Sigmoid colon (tissue), 6 donors: ENCODE measurements at regions not wholly inside any gene's neighbourhood (a gene's known extent, or its start where the extent isn't known, plus 50 kb on each side); places are given as distances from the start of the nearest gene placed in this dataset.

ENCODE experiments used
- DNase-seq: peaks from one replicate; pipeline ENCODE4 v3.0.0-alpha.2; 2019
- H3K27ac ChIP-seq, 4 donors: fragments of 200-600 bp; sonication (generic); one replicate each; pipeline ENCODE4 v1.5.1; 2016 to 2019; ENCODE audit warnings: mild to moderate bottlenecking in 1 of 4
- H3K27me3 ChIP-seq, 3 donors: fragments of 200-600 bp; sonication (generic); one replicate each; pipeline ENCODE4 v1.5.1; 2019; ENCODE audit warnings: mild to moderate bottlenecking in 1 of 3
- H3K36me3 ChIP-seq, 4 donors: fragments of 200-600 bp; sonication (generic); one replicate each; pipeline ENCODE4 v1.5.1; 2016 to 2019
- H3K4me1 ChIP-seq, 4 donors: fragments of 200-600 bp; sonication (generic); one replicate each; pipeline ENCODE4 v1.5.1; 2017 to 2019
- H3K4me3 ChIP-seq, 4 donors: fragments of 200-600 bp; sonication (generic); one replicate each; pipeline ENCODE4 v1.5.1; 2017 to 2019; ENCODE audit warnings: mild to moderate bottlenecking in 2 of 4, moderate library complexity in 1 of 4
- H3K9me3 ChIP-seq, 4 donors: fragments of 200-600 bp in 3 of 4; sonication (generic) in 3 of 4; one replicate each; pipeline versions ENCODE4 v1.5.1 to v1.6.1; 2013 to 2019
- CTCF ChIP-seq, 4 experiments: fragments of 450-650 bp in 3 of 4; fragments of 200-600 bp in 1 of 4; IDR thresholded peaks; one replicate each; pipeline ENCODE4 v1.5.1; 2016 to 2019; ENCODE audit warnings: antibody characterized with exemption in 4 of 4, mild to moderate bottlenecking in 3 of 4, moderate library complexity in 2 of 4
- EP300 ChIP-seq, 4 donors: sonication (generic); formaldehyde crosslinking; IDR thresholded peaks; one replicate each; pipeline ENCODE4 v1.6.1; 2017; ENCODE audit warnings: antibody characterized with exemption in 4 of 4
- POLR2A ChIP-seq, 2 donors: fragments of 450-650 bp; IDR thresholded peaks; one replicate each; pipeline ENCODE4 v1.6.1; 2016; ENCODE audit warnings: antibody characterized with exemption in 2 of 2, mild to moderate bottlenecking in 2 of 2, moderate library complexity in 2 of 2
- POLR2AphosphoS5 ChIP-seq, 4 donors: sonication (generic); formaldehyde crosslinking; IDR thresholded peaks; one replicate each; pipeline ENCODE4 v1.6.1; 2017; ENCODE audit warnings: antibody characterized with exemption in 4 of 4
- WGBS, 2 donors: extraction: QIAGEN DNeasy Blood & Tissue Kit; methylation state at CpG; one replicate each; pipeline ENCODE4 v1.1.7; 2013; 5-methylcytosine and 5-hydroxymethylcytosine counted together
- intact Hi-C: fragments of 100-400 bp; cut with DNase I; formaldehyde crosslinking; loops from one replicate; pipeline ENCODE4 v1.15.1; 2023
- donor health status: healthy with polysubstance abuse.
- donor health status: healthy.

GRCh38 chr1:30265127-30266070, 458.0 kb downstream of the MATN1 start:
- Histone ChIP-seq H3K27me3 (peaks cover 0 to 7% (median 0%) of the 10 kb centered on the region in 3 donors), H3K36me3 (no peaks in the 10 kb centered on the region), H3K27ac (no peak overlapping the region), H3K4me1 (no peaks in the 10 kb centered on the region), H3K9me3 (no peaks in the 10 kb centered on the region), H3K4me3 (no peak overlapping the region)
- intact Hi-C loops = no loop called here
- 71 to 84% methylated on average over 15 of the region's 15 CpGs for WGBS, 2 donors
- TF ChIP-seq POLR2A (IDR thresholded peaks at IDR 0.05) (no peak), POLR2AphosphoS5 (IDR thresholded peaks at IDR 0.05) (no peak), CTCF (IDR thresholded peaks at IDR 0.05) (no peak), EP300 (IDR thresholded peaks at IDR 0.05) (no peak)
- DNase-seq = peak; percentile 40

GRCh38 chr1:30264672-30265025, 458.7 kb downstream of the MATN1 start:
- Histone ChIP-seq H3K27me3 (peaks cover 0 to 14% (median 0%) of the 10 kb centered on the region in 3 donors), H3K4me3 (no peak overlapping the region), H3K27ac (no peak overlapping the region), H3K4me1 (no peaks in the 10 kb centered on the region), H3K9me3 (no peaks in the 10 kb centered on the region), H3K36me3 (no peaks in the 10 kb centered on the region)
- whole genome bisulfite sequencing, 2 donors = 76 to 86% methylated on average over 4 of the region's 4 CpGs
- DNase-seq = peak; percentile 18
- no peak for TF ChIP-seq POLR2AphosphoS5 (IDR thresholded peaks at IDR 0.05)
- TF ChIP-seq POLR2A (IDR thresholded peaks at IDR 0.05) = no peak
- TF ChIP-seq EP300 (IDR thresholded peaks at IDR 0.05) = no peak
- TF ChIP-seq CTCF (IDR thresholded peaks at IDR 0.05) = no peak
- intact Hi-C loops = no loop called here

GRCh38 chr1:30263888-30264671, 459.3 kb downstream of the MATN1 start:
- peaks cover 0 to 16% (median 0%) of the 10 kb centered on the region in 3 donors for H3K27me3 ChIP-seq
- WGBS, 2 donors = 65 to 80% methylated on average over 9 of the region's 9 CpGs
- no peaks in the 10 kb centered on the region for H3K9me3 ChIP-seq
- no peaks in the 10 kb centered on the region for H3K36me3 ChIP-seq
- H3K4me3 ChIP-seq = no peak overlapping the region
- peak; percentile 44 for DNase-seq
- no peaks in the 10 kb centered on the region for H3K4me1 ChIP-seq
- H3K27ac ChIP-seq = no peak overlapping the region
- TF ChIP-seq CTCF (IDR thresholded peaks at IDR 0.05) (no peak), POLR2AphosphoS5 (IDR thresholded peaks at IDR 0.05) (no peak), EP300 (IDR thresholded peaks at IDR 0.05) (no peak), POLR2A (IDR thresholded peaks at IDR 0.05) (no peak)
- intact Hi-C loops = no loop called here

GRCh38 chr1:30263405-30263804, 460.0 kb downstream of the MATN1 start:
- no peaks in the 10 kb centered on the region for H3K4me1 ChIP-seq
- no peaks in the 10 kb centered on the region for H3K36me3 ChIP-seq
- intact Hi-C loops = no loop called here
- TF ChIP-seq POLR2A (IDR thresholded peaks at IDR 0.05) (no peak), POLR2AphosphoS5 (IDR thresholded peaks at IDR 0.05) (no peak), EP300 (IDR thresholded peaks at IDR 0.05) (no peak), CTCF (IDR thresholded peaks at IDR 0.05) (no peak)
- no peak overlapping the region for H3K4me3 ChIP-seq
- H3K27ac ChIP-seq = no peak overlapping the region
- peak; percentile 52 for DNase-seq
- peaks cover 0 to 17% (median 0%) of the 10 kb centered on the region in 3 donors for H3K27me3 ChIP-seq
- WGBS, 2 donors = 84 to 92% methylated on average over 4 of the region's 4 CpGs
- no peaks in the 10 kb centered on the region for H3K9me3 ChIP-seq
